HL-60 (cell line): ENCODE measurements at regions not wholly inside any gene's neighbourhood (a gene's known extent, or its start where the extent isn't known, plus 50 kb on each side); places are given as distances from the start of the nearest gene placed in this dataset.

Source experiments
- DNase-seq, 2 experiments: peaks; one replicate each; pipeline ENCODE4 v3.0.0-alpha.2; 2010 to 2020; ENCODE audit warnings: low read depth in 1 of 2, low spot score in 1 of 2
- H3K27ac ChIP-seq: fragments of 250-450 bp; sonication (Bioruptor Pico); replicated peaks from 2 replicates; pipeline ENCODE4 v1.5.1; 2020; ENCODE audit warnings: mild to moderate bottlenecking, moderate library complexity
- H3K27me3 ChIP-seq: fragments of 250-450 bp; sonication (Bioruptor Pico); 2 replicates; pipeline ENCODE4 v1.5.1; 2021; ENCODE audit warnings: mild to moderate bottlenecking, moderate library complexity; ENCODE audit not compliant: insufficient read depth, poor library complexity, severe bottlenecking
- H3K4me3 ChIP-seq: replicated peaks from 2 replicates; pipeline ENCODE4 v1.5.1; 2011; ENCODE audit warnings: mild to moderate bottlenecking, control low read depth, low read length; ENCODE audit not compliant: insufficient read depth
- GABPA ChIP-seq: IDR thresholded peaks from 2 replicates; pipeline ENCODE4 v1.6.1; 2012; ENCODE audit warnings: low read depth
- POLR2AphosphoS5 ChIP-seq: IDR thresholded peaks from 2 replicates; pipeline ENCODE4 v1.6.1; 2012; ENCODE audit warnings: low read depth
- SPI1 ChIP-seq: IDR thresholded peaks from 2 replicates; pipeline ENCODE4 v1.6.1; 2012; ENCODE audit warnings: low read depth, mild to moderate bottlenecking, borderline replicate concordance
- TF ChIP-seq, protein P1 (sequence below): IDR thresholded peaks from 2 replicates; pipeline ENCODE4 v1.6.1; 2012; ENCODE audit warnings: low read depth; ENCODE audit not compliant: insufficient replicate concordance
- TF ChIP-seq, protein P2 (sequence below): IDR thresholded peaks from one replicate; pipeline ENCODE4 v1.5.1; 2011; ENCODE audit warnings: low read length, control low read depth, inconsistent platforms; ENCODE audit not compliant: insufficient read depth

DNA sequence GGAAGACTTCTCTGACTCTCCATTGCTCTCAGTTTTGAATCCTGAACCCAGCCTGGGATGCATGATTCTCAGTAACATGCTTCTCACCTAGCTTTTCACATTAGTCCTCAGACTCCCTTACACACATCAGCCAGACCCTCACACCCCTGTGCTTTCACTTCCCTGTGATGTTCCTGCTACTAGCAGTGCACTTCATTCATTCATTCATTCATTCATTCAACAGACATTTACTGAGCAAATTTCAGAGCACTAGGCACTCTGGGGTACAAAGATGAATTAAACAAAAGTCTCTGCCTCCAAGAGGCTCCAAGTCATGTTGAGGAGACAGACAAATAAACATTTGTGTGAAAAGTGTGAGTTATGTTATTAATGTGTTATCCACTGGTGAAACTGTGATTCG lies 145.2 kb downstream of the RXFP2 start:
- H3K27ac ChIP-seq: no peak overlapping the region
- H3K27me3 ChIP-seq: no peaks in the 10 kb centered on the region
- DNase-seq: no peak
- TF ChIP-seq SPI1 (no peak), GABPA (no peak), POLR2AphosphoS5 (no peak)
- TF ChIP-seq, protein P1, sequence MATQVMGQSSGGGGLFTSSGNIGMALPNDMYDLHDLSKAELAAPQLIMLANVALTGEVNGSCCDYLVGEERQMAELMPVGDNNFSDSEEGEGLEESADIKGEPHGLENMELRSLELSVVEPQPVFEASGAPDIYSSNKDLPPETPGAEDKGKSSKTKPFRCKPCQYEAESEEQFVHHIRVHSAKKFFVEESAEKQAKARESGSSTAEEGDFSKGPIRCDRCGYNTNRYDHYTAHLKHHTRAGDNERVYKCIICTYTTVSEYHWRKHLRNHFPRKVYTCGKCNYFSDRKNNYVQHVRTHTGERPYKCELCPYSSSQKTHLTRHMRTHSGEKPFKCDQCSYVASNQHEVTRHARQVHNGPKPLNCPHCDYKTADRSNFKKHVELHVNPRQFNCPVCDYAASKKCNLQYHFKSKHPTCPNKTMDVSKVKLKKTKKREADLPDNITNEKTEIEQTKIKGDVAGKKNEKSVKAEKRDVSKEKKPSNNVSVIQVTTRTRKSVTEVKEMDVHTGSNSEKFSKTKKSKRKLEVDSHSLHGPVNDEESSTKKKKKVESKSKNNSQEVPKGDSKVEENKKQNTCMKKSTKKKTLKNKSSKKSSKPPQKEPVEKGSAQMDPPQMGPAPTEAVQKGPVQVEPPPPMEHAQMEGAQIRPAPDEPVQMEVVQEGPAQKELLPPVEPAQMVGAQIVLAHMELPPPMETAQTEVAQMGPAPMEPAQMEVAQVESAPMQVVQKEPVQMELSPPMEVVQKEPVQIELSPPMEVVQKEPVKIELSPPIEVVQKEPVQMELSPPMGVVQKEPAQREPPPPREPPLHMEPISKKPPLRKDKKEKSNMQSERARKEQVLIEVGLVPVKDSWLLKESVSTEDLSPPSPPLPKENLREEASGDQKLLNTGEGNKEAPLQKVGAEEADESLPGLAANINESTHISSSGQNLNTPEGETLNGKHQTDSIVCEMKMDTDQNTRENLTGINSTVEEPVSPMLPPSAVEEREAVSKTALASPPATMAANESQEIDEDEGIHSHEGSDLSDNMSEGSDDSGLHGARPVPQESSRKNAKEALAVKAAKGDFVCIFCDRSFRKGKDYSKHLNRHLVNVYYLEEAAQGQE: no peak
- TF ChIP-seq, protein P2, sequence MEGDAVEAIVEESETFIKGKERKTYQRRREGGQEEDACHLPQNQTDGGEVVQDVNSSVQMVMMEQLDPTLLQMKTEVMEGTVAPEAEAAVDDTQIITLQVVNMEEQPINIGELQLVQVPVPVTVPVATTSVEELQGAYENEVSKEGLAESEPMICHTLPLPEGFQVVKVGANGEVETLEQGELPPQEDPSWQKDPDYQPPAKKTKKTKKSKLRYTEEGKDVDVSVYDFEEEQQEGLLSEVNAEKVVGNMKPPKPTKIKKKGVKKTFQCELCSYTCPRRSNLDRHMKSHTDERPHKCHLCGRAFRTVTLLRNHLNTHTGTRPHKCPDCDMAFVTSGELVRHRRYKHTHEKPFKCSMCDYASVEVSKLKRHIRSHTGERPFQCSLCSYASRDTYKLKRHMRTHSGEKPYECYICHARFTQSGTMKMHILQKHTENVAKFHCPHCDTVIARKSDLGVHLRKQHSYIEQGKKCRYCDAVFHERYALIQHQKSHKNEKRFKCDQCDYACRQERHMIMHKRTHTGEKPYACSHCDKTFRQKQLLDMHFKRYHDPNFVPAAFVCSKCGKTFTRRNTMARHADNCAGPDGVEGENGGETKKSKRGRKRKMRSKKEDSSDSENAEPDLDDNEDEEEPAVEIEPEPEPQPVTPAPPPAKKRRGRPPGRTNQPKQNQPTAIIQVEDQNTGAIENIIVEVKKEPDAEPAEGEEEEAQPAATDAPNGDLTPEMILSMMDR: no peak
- H3K4me3 ChIP-seq: no peak overlapping the region

DNA sequence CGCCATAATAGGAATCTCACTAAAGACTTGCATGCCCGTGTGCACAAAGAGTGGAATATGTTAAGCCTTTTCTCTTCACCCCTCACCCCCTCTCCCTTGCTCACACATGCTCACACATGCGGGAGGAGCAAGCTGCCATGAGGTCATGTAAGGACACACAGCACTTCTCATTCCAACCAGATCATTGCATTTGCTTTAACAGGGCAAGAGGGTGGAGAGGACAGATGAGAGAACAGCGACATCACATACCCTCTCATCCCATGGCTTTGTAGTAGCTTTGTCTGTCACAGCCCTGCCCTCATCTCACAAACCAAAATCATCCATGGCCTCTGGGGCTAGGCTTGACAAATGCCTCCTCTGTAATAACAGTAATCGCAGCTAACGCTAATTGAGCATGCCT lies 145.6 kb upstream of the FRY start:
- H3K27ac ChIP-seq: no peak overlapping the region
- TF ChIP-seq, protein P1: no peak
- no peak for TF ChIP-seq POLR2AphosphoS5
- TF ChIP-seq, protein P2: no peak
- H3K27me3 ChIP-seq: no peaks in the 10 kb centered on the region
- H3K4me3 ChIP-seq: no peak overlapping the region
- DNase-seq: peak in 1 of 2 experiments; percentile 49

DNA sequence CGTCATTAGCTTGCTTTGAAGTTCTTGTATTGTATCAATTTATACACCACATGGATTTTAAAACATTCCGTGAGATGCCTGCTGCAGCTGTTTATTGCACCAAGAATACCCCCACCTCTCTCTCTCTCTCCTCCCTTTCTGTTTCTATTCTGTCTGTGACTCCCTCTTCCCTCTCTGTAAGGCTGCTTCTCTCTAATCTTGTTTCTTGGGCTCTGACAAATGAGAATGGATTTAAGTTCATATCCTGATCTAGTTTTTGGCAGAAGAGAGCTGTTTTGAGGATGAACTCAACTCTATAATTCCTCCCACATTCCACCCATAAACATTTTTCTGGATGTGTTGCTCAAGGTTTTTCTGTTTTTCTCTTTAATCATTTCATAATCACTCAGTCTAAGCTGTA lies 144.3 kb upstream of the FRY start:
- no peak for DNase-seq

More for the DNA sequence above, 144.3 kb upstream of the FRY start:
- Histone ChIP-seq H3K27ac (no peak overlapping the region), H3K4me3 (no peak overlapping the region), H3K27me3 (no peaks in the 10 kb centered on the region)
- TF ChIP-seq, protein P1: no peak
- no peak for TF ChIP-seq GABPA
- no peak for TF ChIP-seq POLR2AphosphoS5
- no peak for TF ChIP-seq SPI1
- TF ChIP-seq, protein P2: no peak
